Neural progenitor cell (in vitro differentiated cells): ENCODE measurements at regions not wholly inside any gene's neighbourhood (a gene's known extent, or its start where the extent isn't known, plus 50 kb on each side); places are given as distances from the start of the nearest gene placed in this dataset.
"Not testable (repeated sequence)": the region's sequence is repeated elsewhere in the genome, so short reads cannot be mapped to it uniquely, and the experiment has no call there.

Source experiments
- DNase-seq: peaks from one replicate; pipeline ENCODE4 v3.0.0-alpha.2; 2016; ENCODE audit warnings: low spot score
- H2AFZ ChIP-seq: fragments of 200-600 bp; sonication (generic); replicated peaks from 2 replicates; pipeline ENCODE4 v1.6.1; 2016; ENCODE audit warnings: antibody characterized with exemption
- H3F3A ChIP-seq: fragments of 200-600 bp; sonication (generic); 2 replicates; pipeline ENCODE4 v1.6.1; 2016; ENCODE audit warnings: antibody characterized with exemption, low read depth
- H3K27ac ChIP-seq: fragments of 200-600 bp; sonication (generic); 2 replicates; pipeline ENCODE4 v1.5.1; 2016; ENCODE audit warnings: mild to moderate bottlenecking
- H3K27me3 ChIP-seq: fragments of 200-600 bp; sonication (generic); 2 replicates; pipeline ENCODE4 v1.6.1; 2016; ENCODE audit warnings: mild to moderate bottlenecking, moderate library complexity
- H3K36me3 ChIP-seq: fragments of 200-600 bp; sonication (generic); 2 replicates; pipeline ENCODE4 v1.5.1; 2016
- H3K4me1 ChIP-seq: fragments of 200-600 bp; sonication (generic); 2 replicates; pipeline ENCODE4 v1.6.1; 2016; ENCODE audit warnings: mixed run types
- H3K4me2 ChIP-seq: fragments of 200-600 bp; sonication (generic); 2 replicates; pipeline ENCODE4 v1.6.1; 2016
- H3K4me3 ChIP-seq: fragments of 200-600 bp; sonication (generic); 2 replicates; pipeline ENCODE4 v1.5.1; 2016
- H3K79me2 ChIP-seq: fragments of 200-600 bp; sonication (generic); 2 replicates; pipeline ENCODE4 v1.6.1; 2016; ENCODE audit warnings: low read depth
- H3K9ac ChIP-seq: fragments of 200-600 bp; sonication (generic); 2 replicates; pipeline ENCODE4 v1.6.1; 2016
- H3K9me3 ChIP-seq: fragments of 200-600 bp; sonication (generic); 2 replicates; pipeline ENCODE4 v1.5.1; 2016; ENCODE audit warnings: low read depth
- H4K20me1 ChIP-seq: fragments of 200-600 bp; sonication (generic); 2 replicates; pipeline ENCODE4 v1.6.1; 2016; ENCODE audit warnings: low read depth
- H3K27ac Mint-ChIP-seq: 3 replicates; pipeline ENCODE4 v1.8.0; 2021; ENCODE audit warnings: mixed read lengths
- H3K27me3 Mint-ChIP-seq: 2 replicates; pipeline ENCODE4 v1.8.0; 2022; ENCODE audit warnings: low read depth, mild to moderate bottlenecking, inconsistent platforms, moderate library complexity, mixed read lengths; ENCODE audit not compliant: insufficient read depth
- H3K36me3 Mint-ChIP-seq: 3 replicates; pipeline ENCODE4 v1.8.0; 2021; ENCODE audit warnings: mixed read lengths
- H3K4me1 Mint-ChIP-seq: 3 replicates; pipeline ENCODE4 v1.8.0; 2021; ENCODE audit warnings: mixed read lengths
- H3K4me3 Mint-ChIP-seq: 3 replicates; pipeline ENCODE4 v1.8.0; 2021; ENCODE audit warnings: mild to moderate bottlenecking, moderate library complexity, mixed read lengths
- H3K9me3 Mint-ChIP-seq: 3 replicates; pipeline ENCODE4 v1.8.0; 2020; ENCODE audit warnings: mixed read lengths
- EZH2 ChIP-seq: fragments of 200-600 bp; sonication (generic); IDR thresholded peaks from 2 replicates; pipeline ENCODE4 v1.6.1; 2017; ENCODE audit warnings: antibody characterized with exemption, mild to moderate bottlenecking, moderate library complexity
- EZH2phosphoT487 ChIP-seq: fragments of 200-600 bp; sonication (generic); IDR thresholded peaks from 2 replicates; pipeline ENCODE4 v1.6.1; 2017; ENCODE audit warnings: antibody characterized with exemption
- TF ChIP-seq, protein P1 (sequence below): fragments of 200-600 bp; sonication (generic); IDR thresholded peaks from 2 replicates; pipeline ENCODE4 v1.5.1; 2017; ENCODE audit warnings: antibody characterized with exemption, mild to moderate bottlenecking

DNA sequence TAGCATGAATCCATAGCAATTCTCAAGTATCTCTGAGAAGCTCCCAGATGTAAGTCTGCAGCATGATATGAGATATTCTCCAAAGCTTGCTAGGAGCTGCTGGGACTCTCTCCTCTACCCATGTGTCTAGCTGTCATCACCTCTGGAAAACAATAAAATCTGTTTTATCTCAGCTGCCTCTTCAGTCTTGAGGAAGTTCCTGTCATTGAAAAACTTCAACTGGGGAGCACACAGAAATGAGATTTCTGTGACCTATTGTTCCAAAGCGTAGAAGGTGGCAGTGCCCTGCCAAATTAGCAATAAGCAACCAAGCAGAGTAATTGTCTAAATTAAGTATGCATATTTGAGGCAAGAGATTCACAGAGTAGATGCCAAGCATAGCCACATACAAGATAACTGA lies 1380.6 kb upstream of the RAG2 start:
- Histone ChIP-seq H3K9ac (no peak overlapping the region), H3K4me2 (no peak overlapping the region), H3K27ac (no peak overlapping the region), H3K9me3 (no peaks in the 10 kb centered on the region), H3K79me2 (no peaks in the 10 kb centered on the region), H3F3A (no peaks in the 10 kb centered on the region), H3K4me1 (no peaks in the 10 kb centered on the region), H3K27me3 (no peaks in the 10 kb centered on the region), H2AFZ (no peak overlapping the region), H3K36me3 (no peaks in the 10 kb centered on the region), H4K20me1 (no peaks in the 10 kb centered on the region), H3K4me3 (no peak overlapping the region)
- no peaks in the 10 kb centered on the region for H3K27me3 Mint-ChIP-seq
- H3K4me1 Mint-ChIP-seq, result peaks cover 13% of the 10 kb centered on the region
- no peak for TF ChIP-seq EZH2
- TF ChIP-seq EZH2phosphoT487, result no peak
- TF ChIP-seq, protein P1, sequence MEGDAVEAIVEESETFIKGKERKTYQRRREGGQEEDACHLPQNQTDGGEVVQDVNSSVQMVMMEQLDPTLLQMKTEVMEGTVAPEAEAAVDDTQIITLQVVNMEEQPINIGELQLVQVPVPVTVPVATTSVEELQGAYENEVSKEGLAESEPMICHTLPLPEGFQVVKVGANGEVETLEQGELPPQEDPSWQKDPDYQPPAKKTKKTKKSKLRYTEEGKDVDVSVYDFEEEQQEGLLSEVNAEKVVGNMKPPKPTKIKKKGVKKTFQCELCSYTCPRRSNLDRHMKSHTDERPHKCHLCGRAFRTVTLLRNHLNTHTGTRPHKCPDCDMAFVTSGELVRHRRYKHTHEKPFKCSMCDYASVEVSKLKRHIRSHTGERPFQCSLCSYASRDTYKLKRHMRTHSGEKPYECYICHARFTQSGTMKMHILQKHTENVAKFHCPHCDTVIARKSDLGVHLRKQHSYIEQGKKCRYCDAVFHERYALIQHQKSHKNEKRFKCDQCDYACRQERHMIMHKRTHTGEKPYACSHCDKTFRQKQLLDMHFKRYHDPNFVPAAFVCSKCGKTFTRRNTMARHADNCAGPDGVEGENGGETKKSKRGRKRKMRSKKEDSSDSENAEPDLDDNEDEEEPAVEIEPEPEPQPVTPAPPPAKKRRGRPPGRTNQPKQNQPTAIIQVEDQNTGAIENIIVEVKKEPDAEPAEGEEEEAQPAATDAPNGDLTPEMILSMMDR, result no peak
- no peak overlapping the region for H3K4me3 Mint-ChIP-seq
- H3K36me3 Mint-ChIP-seq, result no peaks in the 10 kb centered on the region
- no peak overlapping the region for H3K27ac Mint-ChIP-seq
- H3K9me3 Mint-ChIP-seq, result no peaks in the 10 kb centered on the region
- DNase-seq, result no peak

DNA sequence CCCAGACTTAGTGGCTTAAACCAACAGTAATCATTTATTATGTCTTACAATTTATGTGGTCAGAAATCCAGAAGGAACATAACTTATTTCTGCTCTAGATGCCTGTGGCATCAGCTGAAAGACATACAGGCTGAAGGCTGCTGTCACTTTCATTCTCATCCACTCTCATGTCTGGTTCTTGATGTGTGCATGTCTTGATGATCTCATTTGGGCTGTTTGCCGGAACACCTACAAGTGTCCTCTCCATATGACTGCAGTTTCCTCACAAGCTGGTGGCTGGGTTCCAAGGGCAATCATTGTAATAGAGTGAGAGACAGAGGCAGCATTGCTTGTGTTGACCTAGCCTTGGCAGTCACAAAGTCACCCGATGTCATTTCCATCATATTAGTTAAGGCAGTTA lies 1375.9 kb upstream of the RAG2 start:
- H3K27ac Mint-ChIP-seq, result no peak overlapping the region
- Histone ChIP-seq H2AFZ (no peak overlapping the region), H3K36me3 (no peaks in the 10 kb centered on the region), H3K4me1 (peaks cover 3% of the 10 kb centered on the region), H3K4me2 (no peak overlapping the region), H3K27me3 (no peaks in the 10 kb centered on the region), H3F3A (no peaks in the 10 kb centered on the region), H3K9me3 (no peaks in the 10 kb centered on the region), H3K79me2 (no peaks in the 10 kb centered on the region), H3K27ac (no peak overlapping the region), H4K20me1 (no peaks in the 10 kb centered on the region), H3K9ac (no peak overlapping the region), H3K4me3 (no peak overlapping the region)
- no peaks in the 10 kb centered on the region for H3K9me3 Mint-ChIP-seq
- H3K36me3 Mint-ChIP-seq, result no peaks in the 10 kb centered on the region
- no peaks in the 10 kb centered on the region for H3K27me3 Mint-ChIP-seq
- H3K4me3 Mint-ChIP-seq, result no peak overlapping the region
- peaks cover 17% of the 10 kb centered on the region for H3K4me1 Mint-ChIP-seq
- DNase-seq, result no peak
- TF ChIP-seq EZH2 (no peak), EZH2phosphoT487 (no peak)
- TF ChIP-seq, protein P1, result no peak

DNA sequence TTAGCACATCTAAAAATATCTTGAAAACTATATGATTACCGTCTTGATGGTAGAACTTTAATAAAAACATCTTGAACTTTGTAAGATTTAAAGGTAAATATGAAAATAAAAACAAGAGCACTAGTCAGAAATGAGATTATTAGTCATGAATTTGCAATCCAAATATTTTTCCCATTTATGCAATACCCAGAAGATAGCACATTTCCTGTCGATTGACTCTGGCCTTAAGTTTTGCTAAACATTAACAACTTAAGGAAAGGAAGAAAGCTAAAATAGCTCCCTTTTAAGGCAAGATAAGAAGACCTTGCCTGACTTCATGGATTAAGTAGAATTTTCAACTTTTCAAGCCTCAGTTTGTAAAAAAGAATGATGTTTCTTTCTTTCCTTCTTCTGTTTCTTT lies 1374.7 kb upstream of the RAG2 start:
- TF ChIP-seq, protein P1, result no peak
- no peak for TF ChIP-seq EZH2phosphoT487
- TF ChIP-seq EZH2, result no peak
- no peaks in the 10 kb centered on the region for H3F3A ChIP-seq
- H3K79me2 ChIP-seq, result no peaks in the 10 kb centered on the region
- H4K20me1 ChIP-seq, result no peaks in the 10 kb centered on the region
- no peak overlapping the region for H3K4me3 ChIP-seq
- no peak for DNase-seq
- Mint-ChIP-seq H3K4me1 (peaks cover 17% of the 10 kb centered on the region), H3K27me3 (no peaks in the 10 kb centered on the region), H3K4me3 (no peak overlapping the region), H3K27ac (no peak overlapping the region), H3K36me3 (no peaks in the 10 kb centered on the region), H3K9me3 (no peaks in the 10 kb centered on the region)
- H3K27ac ChIP-seq, result no peak overlapping the region
- H3K36me3 ChIP-seq, result no peaks in the 10 kb centered on the region
- H2AFZ ChIP-seq, result no peak overlapping the region
- no peak overlapping the region for H3K4me2 ChIP-seq
- no peak overlapping the region for H3K9ac ChIP-seq
- peaks cover 3% of the 10 kb centered on the region for H3K4me1 ChIP-seq
- H3K9me3 ChIP-seq, result no peaks in the 10 kb centered on the region
- no peaks in the 10 kb centered on the region for H3K27me3 ChIP-seq

DNA sequence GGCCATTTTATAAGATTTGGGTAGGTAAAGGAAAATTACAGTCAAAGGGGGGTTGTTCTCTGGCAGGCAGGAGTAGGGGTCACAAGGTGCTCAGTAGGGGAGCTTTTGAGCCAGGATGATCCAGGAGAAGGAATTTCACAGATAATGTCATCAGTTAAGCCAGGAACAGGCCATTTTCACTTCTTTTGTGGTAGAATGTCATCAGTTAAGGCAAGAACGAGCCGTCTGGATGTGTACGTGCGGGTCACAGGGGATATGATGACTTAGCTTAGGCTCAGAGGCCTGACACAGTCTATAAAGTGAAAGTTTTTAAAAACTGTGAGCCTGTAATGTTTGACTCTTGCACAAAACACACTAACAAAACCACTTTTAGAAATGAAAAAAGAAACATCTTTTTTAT lies 1371.3 kb upstream of the RAG2 start:
- not testable (repeated sequence) for H3K27me3 Mint-ChIP-seq, H3K4me3 Mint-ChIP-seq, H3K27me3 ChIP-seq, H3K79me2 ChIP-seq, H2AFZ ChIP-seq, H3F3A ChIP-seq, H3K27ac Mint-ChIP-seq, H3K36me3 ChIP-seq, H3K9me3 Mint-ChIP-seq, H3K36me3 Mint-ChIP-seq, DNase-seq, H3K9ac ChIP-seq, H3K27ac ChIP-seq, H3K4me3 ChIP-seq, H3K4me2 ChIP-seq, H3K9me3 ChIP-seq, H4K20me1 ChIP-seq, H3K4me1 ChIP-seq
- H3K4me1 Mint-ChIP-seq, result peaks cover 11% of the 10 kb centered on the region
